ENCODE measurements at regions not wholly inside any gene's neighbourhood (a gene's known extent, or its start where the extent isn't known, plus 50 kb on each side); places are given as distances from the start of the nearest gene placed in this dataset.

DNA sequence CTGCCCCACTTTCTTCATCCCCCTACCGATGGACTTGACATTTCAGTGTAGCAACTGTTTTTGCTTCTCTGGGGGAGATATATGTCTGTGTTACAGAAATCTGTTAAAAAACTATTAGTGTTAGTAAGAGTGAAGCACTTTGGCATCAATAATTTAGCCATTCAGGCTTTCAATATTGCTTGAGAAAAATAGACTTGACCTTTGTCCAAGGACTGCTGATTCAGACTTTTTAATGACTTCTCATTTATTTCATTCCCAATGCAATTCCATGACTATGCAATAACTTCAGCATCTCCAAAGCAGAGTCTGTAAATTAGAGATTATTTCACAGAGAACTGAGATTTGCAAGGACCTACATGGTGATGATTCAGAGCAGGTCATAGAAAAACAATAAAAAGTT lies 104.1 kb upstream of the SPEF2 start:
- peaks cover 7% of the 10 kb centered on the region; the same call in 1 of the 2 replicates for H3K9me3 ChIP-seq (ENCODE audit: insufficient read depth, low read depth, low read length)
- no peaks in the 10 kb centered on the region for H3K36me3 ChIP-seq (ENCODE audit: insufficient read depth, low read length)
- no peak overlapping the region for H3K9ac ChIP-seq (ENCODE audit: low read depth, low read length)
- no peak overlapping the region for H3K4me3 ChIP-seq (ENCODE audit: low read length)
- no peaks in the 10 kb centered on the region for H3K27me3 ChIP-seq (ENCODE audit: insufficient read depth, low read length)
- no peaks in the 10 kb centered on the region for H3K4me1 ChIP-seq (ENCODE audit: insufficient read depth, low read length)
- WGBS = no CpG with 5 or more reads among the region's 1 CpG
- no peak overlapping the region for H3K27ac ChIP-seq (ENCODE audit: low read depth, low read length)

- Histone ChIP-seq H3K9me3 (ENCODE audit: insufficient read depth, low read depth, low read length) (peaks cover 13% of the 10 kb centered on the region; the same call in 1 of the 2 replicates), H3K4me3 (ENCODE audit: low read length) (no peak overlapping the region), H3K36me3 (ENCODE audit: insufficient read depth, low read length) (no peaks in the 10 kb centered on the region), H3K4me1 (ENCODE audit: insufficient read depth, low read length) (no peaks in the 10 kb centered on the region), H3K27ac (ENCODE audit: low read depth, low read length) (no peak overlapping the region), H3K9ac (ENCODE audit: low read depth, low read length) (no peak overlapping the region), H3K27me3 (ENCODE audit: insufficient read depth, low read length) (no peaks in the 10 kb centered on the region)
- 93% methylated on average over 4 of the region's 4 CpGs for WGBS
These were observed 115.5 kb upstream of the SPEF2 start for GRCh38 chr5:35502206-35502605.

DNA sequence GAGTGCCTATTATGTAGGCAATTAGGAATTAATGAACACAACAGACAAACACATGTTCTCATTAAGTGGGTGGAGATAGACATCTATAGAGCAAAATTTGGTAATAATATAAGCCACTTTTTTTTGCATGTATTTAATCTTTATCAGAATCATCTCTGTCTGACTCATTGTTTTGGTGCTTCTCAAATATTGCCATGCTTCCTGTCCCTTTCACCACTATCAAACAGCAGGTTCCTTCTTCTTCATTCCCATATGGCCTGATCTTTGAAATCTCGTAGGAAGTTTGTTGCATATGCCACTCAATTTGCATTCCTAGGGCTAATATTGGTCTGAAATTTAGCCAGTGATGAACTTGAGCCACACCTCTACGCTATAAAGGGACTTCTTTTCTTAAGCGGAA lies 128.9 kb upstream of the SPEF2 start:
- H3K9ac ChIP-seq (ENCODE audit: low read depth, low read length) = no peak overlapping the region
- H3K4me3 ChIP-seq (ENCODE audit: low read length) = no peak overlapping the region
- 96% methylated on average over 3 of the region's 3 CpGs for WGBS
- H3K27ac ChIP-seq (ENCODE audit: low read depth, low read length) = no peak overlapping the region
- H3K36me3 ChIP-seq (ENCODE audit: insufficient read depth, low read length) = no peaks in the 10 kb centered on the region
- no peaks in the 10 kb centered on the region for H3K9me3 ChIP-seq (ENCODE audit: insufficient read depth, low read depth, low read length)
- H3K27me3 ChIP-seq (ENCODE audit: insufficient read depth, low read length) = no peaks in the 10 kb centered on the region
- H3K4me1 ChIP-seq (ENCODE audit: insufficient read depth, low read length) = peaks cover 11% of the 10 kb centered on the region; the same call in 1 of the 2 replicates

GRCh38 chr5:35488055-35488454 lies 129.6 kb upstream of the SPEF2 start:
- WGBS = 100% methylated on average over 1 of the region's 1 CpG
- Histone ChIP-seq H3K4me1 (ENCODE audit: insufficient read depth, low read length) (peaks cover 11% of the 10 kb centered on the region; the same call in 1 of the 2 replicates), H3K36me3 (ENCODE audit: insufficient read depth, low read length) (no peaks in the 10 kb centered on the region), H3K27ac (ENCODE audit: low read depth, low read length) (no peak overlapping the region), H3K9me3 (ENCODE audit: insufficient read depth, low read depth, low read length) (no peaks in the 10 kb centered on the region), H3K9ac (ENCODE audit: low read depth, low read length) (no peak overlapping the region), H3K27me3 (ENCODE audit: insufficient read depth, low read length) (no peaks in the 10 kb centered on the region), H3K4me3 (ENCODE audit: low read length) (no peak overlapping the region)

GRCh38 chr5:35487233-35488025 lies 130.2 kb upstream of the SPEF2 start:
- Histone ChIP-seq H3K9ac (ENCODE audit: low read depth, low read length) (no peak overlapping the region), H3K27ac (ENCODE audit: low read depth, low read length) (no peak overlapping the region), H3K4me3 (ENCODE audit: low read length) (no peak overlapping the region), H3K27me3 (ENCODE audit: insufficient read depth, low read length) (no peaks in the 10 kb centered on the region), H3K9me3 (ENCODE audit: insufficient read depth, low read depth, low read length) (no peaks in the 10 kb centered on the region), H3K36me3 (ENCODE audit: insufficient read depth, low read length) (no peaks in the 10 kb centered on the region), H3K4me1 (ENCODE audit: insufficient read depth, low read length) (peaks cover 11% of the 10 kb centered on the region; the same call in 1 of the 2 replicates)
- 94% methylated on average over 4 of the region's 5 CpGs for WGBS

- Histone ChIP-seq H3K36me3 (ENCODE audit: insufficient read depth, low read length) (no peaks in the 10 kb centered on the region), H3K9ac (ENCODE audit: low read depth, low read length) (no peak overlapping the region), H3K4me3 (ENCODE audit: low read length) (no peak overlapping the region), H3K9me3 (ENCODE audit: insufficient read depth, low read depth, low read length) (no peaks in the 10 kb centered on the region), H3K27me3 (ENCODE audit: insufficient read depth, low read length) (no peaks in the 10 kb centered on the region), H3K4me1 (ENCODE audit: insufficient read depth, low read length) (peaks cover 11% of the 10 kb centered on the region; the same call in 1 of the 2 replicates), H3K27ac (ENCODE audit: low read depth, low read length) (no peak overlapping the region)
These were observed 132.2 kb upstream of the SPEF2 start for GRCh38 chr5:35485487-35485886.

GRCh38 chr5:35484241-35484640 lies 133.4 kb upstream of the SPEF2 start:
- Histone ChIP-seq H3K27ac (ENCODE audit: low read depth, low read length) (no peak overlapping the region), H3K4me1 (ENCODE audit: insufficient read depth, low read length) (peaks cover 11% of the 10 kb centered on the region; the same call in 1 of the 2 replicates)

DNA sequence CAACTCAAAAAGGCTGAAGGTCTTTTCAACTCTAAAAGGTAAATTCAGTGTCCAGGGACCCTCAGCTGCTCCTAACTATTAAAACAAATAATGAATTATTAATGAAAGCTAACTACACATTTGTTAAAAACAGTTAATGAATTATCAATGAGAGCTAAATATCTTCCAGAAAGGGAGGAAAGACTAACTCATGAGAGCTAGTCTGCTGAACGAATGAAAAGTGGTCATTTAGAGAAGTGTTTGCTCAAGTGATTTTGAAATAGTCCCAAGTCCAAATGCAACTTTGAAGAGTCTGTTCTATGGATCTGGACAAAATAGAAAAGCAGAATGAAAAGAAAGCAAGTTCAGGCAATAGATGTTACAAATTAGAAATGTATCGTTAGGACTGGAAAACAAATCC lies 133.9 kb upstream of the SPEF2 start:
- H3K36me3 ChIP-seq (ENCODE audit: insufficient read depth, low read length) = no peaks in the 10 kb centered on the region
- 87% methylated on average over 2 of the region's 2 CpGs for WGBS
- H3K4me3 ChIP-seq (ENCODE audit: low read length) = no peak overlapping the region
- H3K27ac ChIP-seq (ENCODE audit: low read depth, low read length) = no peak overlapping the region
- H3K4me1 ChIP-seq (ENCODE audit: insufficient read depth, low read length) = peaks cover 11% of the 10 kb centered on the region; the same call in 1 of the 2 replicates
- no peaks in the 10 kb centered on the region for H3K27me3 ChIP-seq (ENCODE audit: insufficient read depth, low read length)
- no peak overlapping the region for H3K9ac ChIP-seq (ENCODE audit: low read depth, low read length)
- no peaks in the 10 kb centered on the region for H3K9me3 ChIP-seq (ENCODE audit: insufficient read depth, low read depth, low read length)

More at GRCh38 chr5:35484241-35484640, 133.4 kb upstream of the SPEF2 start:
- H3K9ac ChIP-seq (ENCODE audit: low read depth, low read length) = no peak overlapping the region
- H3K27me3 ChIP-seq (ENCODE audit: insufficient read depth, low read length) = no peaks in the 10 kb centered on the region
- no peak overlapping the region for H3K4me3 ChIP-seq (ENCODE audit: low read length)
- H3K9me3 ChIP-seq (ENCODE audit: insufficient read depth, low read depth, low read length) = no peaks in the 10 kb centered on the region
- no peaks in the 10 kb centered on the region for H3K36me3 ChIP-seq (ENCODE audit: insufficient read depth, low read length)

- Histone ChIP-seq H3K4me1 (ENCODE audit: insufficient read depth, low read length) (peaks cover 11% of the 10 kb centered on the region; the same call in 1 of the 2 replicates), H3K36me3 (ENCODE audit: insufficient read depth, low read length) (no peaks in the 10 kb centered on the region)
These were observed 134.5 kb upstream of the SPEF2 start for GRCh38 chr5:35483191-35483590.

DNA sequence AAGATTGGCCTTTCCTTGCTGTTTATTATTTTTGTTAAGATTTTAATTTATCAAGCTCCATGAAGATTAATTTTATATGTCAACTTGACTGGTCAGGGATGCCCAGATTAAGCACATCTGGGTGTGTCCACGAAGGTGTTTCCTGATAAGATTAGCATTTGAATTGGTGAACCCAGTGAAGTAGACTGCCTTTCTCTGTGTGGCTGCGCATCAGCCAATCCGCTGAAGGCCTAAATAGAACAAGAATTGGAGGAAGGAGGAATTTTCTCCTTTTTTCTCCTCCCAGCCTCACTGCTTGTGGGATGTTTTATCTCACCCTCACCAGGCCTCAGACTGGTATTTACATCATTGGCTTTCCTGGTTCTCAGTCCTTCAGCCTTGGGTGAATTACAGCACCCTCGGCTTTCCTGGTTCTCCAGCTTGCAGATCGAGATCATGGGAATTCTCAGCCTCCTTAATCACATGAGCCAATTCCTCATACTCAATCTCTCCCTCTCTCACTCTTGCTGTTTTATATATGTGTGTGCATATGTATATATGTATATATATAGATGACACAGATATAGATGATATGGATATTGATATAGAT lies 135.4 kb upstream of the SPEF2 start:
- no peaks in the 10 kb centered on the region for H3K27me3 ChIP-seq (ENCODE audit: insufficient read depth, low read length)
- H3K9ac ChIP-seq (ENCODE audit: low read depth, low read length) = no peak overlapping the region
- 88% methylated on average over 4 of the region's 5 CpGs for WGBS
- no peak overlapping the region for H3K4me3 ChIP-seq (ENCODE audit: low read length)
- H3K4me1 ChIP-seq (ENCODE audit: insufficient read depth, low read length) = peaks cover 11% of the 10 kb centered on the region; the same call in 1 of the 2 replicates
- no peaks in the 10 kb centered on the region for H3K9me3 ChIP-seq (ENCODE audit: insufficient read depth, low read depth, low read length)
- no peaks in the 10 kb centered on the region for H3K36me3 ChIP-seq (ENCODE audit: insufficient read depth, low read length)
- H3K27ac ChIP-seq (ENCODE audit: low read depth, low read length) = no peak overlapping the region

More at GRCh38 chr5:35483191-35483590, 134.5 kb upstream of the SPEF2 start:
- Histone ChIP-seq H3K27me3 (ENCODE audit: insufficient read depth, low read length) (no peaks in the 10 kb centered on the region), H3K27ac (ENCODE audit: low read depth, low read length) (no peak overlapping the region), H3K4me3 (ENCODE audit: low read length) (no peak overlapping the region), H3K9me3 (ENCODE audit: insufficient read depth, low read depth, low read length) (no peaks in the 10 kb centered on the region), H3K9ac (ENCODE audit: low read depth, low read length) (no peak overlapping the region)

DNA sequence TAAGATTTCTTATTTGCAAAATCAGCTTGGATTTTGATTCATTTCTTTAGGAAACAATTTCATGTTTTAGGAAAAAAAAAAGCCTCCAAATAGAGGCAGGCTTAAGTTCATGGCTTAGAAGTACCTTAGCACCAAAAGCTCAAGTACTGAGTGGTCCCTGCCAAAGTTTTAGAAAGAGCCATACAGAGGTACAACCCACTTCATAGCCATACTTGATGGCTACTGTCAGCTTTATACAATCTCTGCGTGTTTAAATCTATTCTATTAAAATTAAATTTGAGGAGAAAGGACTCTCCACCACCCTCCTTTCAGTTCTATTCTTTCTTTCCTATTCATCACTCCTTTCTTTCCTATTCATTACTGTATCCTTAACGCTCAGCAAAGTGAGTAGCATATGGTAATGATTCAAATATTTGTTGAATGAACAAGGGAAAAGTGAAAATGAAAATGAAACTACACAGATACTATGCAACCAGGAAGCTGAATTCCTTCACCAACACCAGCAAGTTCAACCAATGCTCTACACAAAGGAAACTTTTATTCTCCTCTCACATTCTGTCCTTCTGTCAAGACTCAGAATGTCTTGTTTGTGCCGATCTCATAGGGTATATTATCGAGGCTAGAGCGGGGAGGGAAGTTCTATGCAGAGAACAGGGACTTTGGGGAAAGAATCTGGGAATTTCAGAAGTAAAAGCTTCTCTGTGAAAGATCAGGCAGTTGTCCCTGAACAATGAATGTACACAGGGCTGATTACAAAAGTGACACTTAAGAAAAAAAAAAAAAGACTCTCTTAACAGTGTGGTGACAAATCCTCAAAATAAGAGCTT lies 138.6 kb upstream of the SPEF2 start:
- WGBS = 96% methylated on average over 3 of the region's 5 CpGs
- Histone ChIP-seq H3K9ac (ENCODE audit: low read depth, low read length) (no peak overlapping the region), H3K27ac (ENCODE audit: low read depth, low read length) (no peak overlapping the region), H3K36me3 (ENCODE audit: insufficient read depth, low read length) (no peaks in the 10 kb centered on the region), H3K9me3 (ENCODE audit: insufficient read depth, low read depth, low read length) (no peaks in the 10 kb centered on the region), H3K4me1 (ENCODE audit: insufficient read depth, low read length) (no peaks in the 10 kb centered on the region; the same call in 1 of the 2 replicates), H3K4me3 (ENCODE audit: low read length) (no peak overlapping the region), H3K27me3 (ENCODE audit: insufficient read depth, low read length) (no peaks in the 10 kb centered on the region)

Data from HUES64 (cell line).